Large intestine (tissue), 3 donors: ENCODE measurements at regions not wholly inside any gene's neighbourhood (a gene's known extent, or its start where the extent isn't known, plus 50 kb on each side); places are given as distances from the start of the nearest gene placed in this dataset.

Experiments
- DNase-seq, 2 donors: peaks; one replicate each; pipeline versions ENCODE4 v3.0.0 to v3.0.0-alpha.2; 2013
- H3K27ac ChIP-seq: one replicate; pipeline ENCODE4 v1.5.1; 2013; ENCODE audit warnings: low read length
- H3K27me3 ChIP-seq: 2 replicates; pipeline ENCODE4 v1.6.1; 2013; ENCODE audit warnings: low read length; ENCODE audit not compliant: control insufficient read depth, insufficient read depth
- H3K36me3 ChIP-seq: 2 replicates; pipeline ENCODE4 v1.6.1; 2013; ENCODE audit warnings: low read length; ENCODE audit not compliant: control insufficient read depth, insufficient read depth
- H3K4me1 ChIP-seq: one replicate; pipeline ENCODE4 v1.6.1; 2013; ENCODE audit warnings: low read length; ENCODE audit not compliant: control insufficient read depth, insufficient read depth
- H3K4me3 ChIP-seq: one replicate; pipeline ENCODE4 v1.5.1; 2013; ENCODE audit warnings: low read length
- H3K9me3 ChIP-seq: one replicate; pipeline ENCODE4 v1.6.1; 2013; ENCODE audit warnings: mild to moderate bottlenecking, low read depth, low read length, moderate library complexity; ENCODE audit not compliant: control insufficient read depth
- WGBS: methylation state at CpG from one replicate; pipeline ENCODE4 v1.1.5; 2013; ENCODE audit warnings: low lambda C conversion rate; ENCODE audit not compliant: insufficient coverage; 5-methylcytosine and 5-hydroxymethylcytosine counted together

GRCh38 chr12:115473257-115473956 is 789.4 kb upstream of the TBX3 start:
- no peaks in the 10 kb centered on the region for H3K27me3 ChIP-seq
- no peaks in the 10 kb centered on the region for H3K36me3 ChIP-seq
- DNase-seq = no peak
- WGBS = 100% methylated on average over 1 of the region's 7 CpGs
- H3K27ac ChIP-seq = no peak overlapping the region
- no peak overlapping the region for H3K4me3 ChIP-seq
- H3K4me1 ChIP-seq = peaks cover 36% of the 10 kb centered on the region
- H3K9me3 ChIP-seq = no peaks in the 10 kb centered on the region

GRCh38 chr12:115472852-115473251 is 788.9 kb upstream of the TBX3 start:
- H3K4me3 ChIP-seq = no peak overlapping the region
- peak in 1 of 2 donors; percentile 50 for DNase-seq
- WGBS = no CpG with 5 or more reads among the region's 4 CpGs

GRCh38 chr12:115470977-115471376 is 787.0 kb upstream of the TBX3 start:
- Histone ChIP-seq H3K27me3 (no peaks in the 10 kb centered on the region), H3K4me1 (peaks cover 39% of the 10 kb centered on the region), H3K27ac (peak overlapping the region; percentile 37), H3K36me3 (no peaks in the 10 kb centered on the region), H3K4me3 (no peak overlapping the region), H3K9me3 (no peaks in the 10 kb centered on the region)
- no CpG with 5 or more reads among the region's 4 CpGs for WGBS
- no peak for DNase-seq

More at GRCh38 chr12:115472852-115473251, 788.9 kb upstream of the TBX3 start:
- Histone ChIP-seq H3K36me3 (no peaks in the 10 kb centered on the region), H3K9me3 (no peaks in the 10 kb centered on the region), H3K27ac (no peak overlapping the region), H3K4me1 (peaks cover 37% of the 10 kb centered on the region), H3K27me3 (no peaks in the 10 kb centered on the region)

- H3K36me3 ChIP-seq = no peaks in the 10 kb centered on the region
- H3K27ac ChIP-seq = peak overlapping the region; percentile 37
- peaks cover 35% of the 10 kb centered on the region for H3K4me1 ChIP-seq
- H3K4me3 ChIP-seq = no peak overlapping the region
- H3K9me3 ChIP-seq = no peaks in the 10 kb centered on the region
- no CpG with 5 or more reads among the region's 11 CpGs for WGBS
- H3K27me3 ChIP-seq = no peaks in the 10 kb centered on the region
- peak; percentile 92 to 97 for DNase-seq
These were observed 786.6 kb upstream of the TBX3 start for GRCh38 chr12:115470526-115470925.

GRCh38 chr12:115468087-115468510 is 784.1 kb upstream of the TBX3 start:
- DNase-seq = peak; percentile 92 to 96
- Histone ChIP-seq H3K4me3 (no peak overlapping the region), H3K27me3 (no peaks in the 10 kb centered on the region), H3K36me3 (no peaks in the 10 kb centered on the region), H3K4me1 (peaks cover 29% of the 10 kb centered on the region), H3K9me3 (no peaks in the 10 kb centered on the region), H3K27ac (peak overlapping the region; percentile 47)
- WGBS = no CpG with 5 or more reads among the region's 4 CpGs

- H3K27ac ChIP-seq = peak overlapping the region; percentile 47
These were observed 783.6 kb upstream of the TBX3 start for GRCh38 chr12:115467531-115467930.

GRCh38 chr12:115466076-115466475 is 782.1 kb upstream of the TBX3 start:
- no peak overlapping the region for H3K4me3 ChIP-seq
- WGBS = no CpG with 5 or more reads among the region's 4 CpGs
- DNase-seq = no peak
- H3K9me3 ChIP-seq = no peaks in the 10 kb centered on the region
- H3K4me1 ChIP-seq = peaks cover 25% of the 10 kb centered on the region
- H3K36me3 ChIP-seq = no peaks in the 10 kb centered on the region
- H3K27me3 ChIP-seq = no peaks in the 10 kb centered on the region
- H3K27ac ChIP-seq = no peak overlapping the region

More at GRCh38 chr12:115467531-115467930, 783.6 kb upstream of the TBX3 start:
- H3K27me3 ChIP-seq = no peaks in the 10 kb centered on the region
- DNase-seq = no peak
- no peaks in the 10 kb centered on the region for H3K36me3 ChIP-seq
- peaks cover 28% of the 10 kb centered on the region for H3K4me1 ChIP-seq
- 80% methylated on average over 1 of the region's 2 CpGs for WGBS
- no peak overlapping the region for H3K4me3 ChIP-seq
- H3K9me3 ChIP-seq = no peaks in the 10 kb centered on the region

- no peaks in the 10 kb centered on the region for H3K9me3 ChIP-seq
- H3K4me3 ChIP-seq = no peak overlapping the region
- peak overlapping the region; percentile 47 for H3K27ac ChIP-seq
- peaks cover 17% of the 10 kb centered on the region for H3K4me1 ChIP-seq
- no peaks in the 10 kb centered on the region for H3K27me3 ChIP-seq
- H3K36me3 ChIP-seq = no peaks in the 10 kb centered on the region
- WGBS = 90% methylated on average over 2 of the region's 7 CpGs
- no peak for DNase-seq
These were observed 780.7 kb upstream of the TBX3 start for GRCh38 chr12:115464661-115465060.

- Histone ChIP-seq H3K4me1 (peaks cover 12% of the 10 kb centered on the region), H3K36me3 (no peaks in the 10 kb centered on the region), H3K27me3 (no peaks in the 10 kb centered on the region), H3K9me3 (no peaks in the 10 kb centered on the region), H3K4me3 (no peak overlapping the region), H3K27ac (peak overlapping the region; percentile 47)
- no CpG with 5 or more reads among the region's 9 CpGs for WGBS
- peak in 1 of 2 donors; percentile 87 for DNase-seq
These were observed 780.2 kb upstream of the TBX3 start for GRCh38 chr12:115464111-115464581.

- Histone ChIP-seq H3K9me3 (no peaks in the 10 kb centered on the region), H3K4me3 (no peak overlapping the region), H3K27me3 (no peaks in the 10 kb centered on the region), H3K4me1 (peaks cover 7% of the 10 kb centered on the region), H3K36me3 (no peaks in the 10 kb centered on the region), H3K27ac (no peak overlapping the region)
- no peak for DNase-seq
These were observed 777.4 kb upstream of the TBX3 start for GRCh38 chr12:115461401-115461800.

GRCh38 chr12:115457798-115458197 is 773.8 kb upstream of the TBX3 start:
- no peak for DNase-seq
- Histone ChIP-seq H3K27ac (no peak overlapping the region), H3K27me3 (no peaks in the 10 kb centered on the region), H3K4me3 (no peak overlapping the region), H3K4me1 (peaks cover 19% of the 10 kb centered on the region), H3K36me3 (no peaks in the 10 kb centered on the region), H3K9me3 (no peaks in the 10 kb centered on the region)
- 100% methylated on average over 1 of the region's 3 CpGs for WGBS
